Liver (tissue), 8 donors: ENCODE measurements at regions not wholly inside any gene's neighbourhood (a gene's known extent, or its start where the extent isn't known, plus 50 kb on each side); places are given as distances from the start of the nearest gene placed in this dataset.
"Not testable (repeated sequence)": the region's sequence is repeated elsewhere in the genome, so short reads cannot be mapped to it uniquely, and the experiment has no call there.

Experiments
- DNase-seq: peaks from one replicate; pipeline ENCODE4 v3.0.0-alpha.2; 2017; ENCODE audit warnings: low spot score
- H3K27ac ChIP-seq, 2 donors: one replicate each; pipeline ENCODE4 v1.7.0; 2013; ENCODE audit warnings: inconsistent platforms in 2 of 2, low read length in 2 of 2, control low read depth in 1 of 2, low read depth in 1 of 2, mild to moderate bottlenecking in 1 of 2
- H3K27me3 ChIP-seq, 4 donors: one replicate each; pipeline versions ENCODE4 v1.6.1 to v1.7.0; 2013; ENCODE audit warnings: low read length in 3 of 4, inconsistent platforms in 1 of 4, mild to moderate bottlenecking in 1 of 4, moderate library complexity in 1 of 4; ENCODE audit not compliant: control insufficient read depth in 4 of 4, insufficient read depth in 4 of 4
- H3K36me3 ChIP-seq, 4 donors: one replicate each; pipeline versions ENCODE4 v1.6.1 to v1.7.0; 2013; ENCODE audit warnings: low read length in 3 of 4, mild to moderate bottlenecking in 3 of 4, low read depth in 1 of 4, moderate library complexity in 1 of 4; ENCODE audit not compliant: control insufficient read depth in 4 of 4, insufficient read depth in 3 of 4
- H3K4me1 ChIP-seq, 4 donors: one replicate each; pipeline versions ENCODE4 v1.6.1 to v1.7.0; 2013; ENCODE audit warnings: low read length in 3 of 4, mild to moderate bottlenecking in 3 of 4, moderate library complexity in 1 of 4; ENCODE audit not compliant: control insufficient read depth in 4 of 4, insufficient read depth in 4 of 4
- H3K4me3 ChIP-seq, 3 donors: one replicate each; pipeline versions ENCODE4 v1.6.1 to v1.7.0; 2013; ENCODE audit warnings: low read length in 3 of 3, control low read depth in 1 of 3, low read depth in 1 of 3, mild to moderate bottlenecking in 1 of 3
- H3K9ac ChIP-seq, 2 donors: one replicate each; pipeline ENCODE4 v1.7.0; 2013; ENCODE audit warnings: low read length in 2 of 2, mild to moderate bottlenecking in 2 of 2, moderate library complexity in 2 of 2, control low read depth in 1 of 2, low read depth in 1 of 2
- H3K9me3 ChIP-seq, 4 donors: one replicate each; pipeline versions ENCODE4 v1.6.1 to v1.7.0; 2013; ENCODE audit warnings: low read length in 3 of 4; ENCODE audit not compliant: control insufficient read depth in 4 of 4
- ATF3 ChIP-seq: IDR thresholded peaks from 2 replicates; pipeline ENCODE4 v1.6.1; 2016; ENCODE audit warnings: antibody characterized with exemption
- CTCF ChIP-seq: fragments of 150-350 bp; IDR thresholded peaks from 2 replicates; pipeline ENCODE4 v1.5.1; 2017; ENCODE audit warnings: improper control_type of control experiment, low read depth, low read length; ENCODE audit not compliant: missing input control
- EGR1 ChIP-seq, 2 donors: IDR thresholded peaks; 2 replicates each; pipeline ENCODE4 v1.6.1; 2016 to 2018; ENCODE audit warnings: antibody characterized with exemption in 2 of 2, low read depth in 2 of 2
- FOXA1 ChIP-seq: IDR thresholded peaks from 2 replicates; pipeline ENCODE4 v1.6.1; 2016; ENCODE audit warnings: antibody characterized with exemption
- FOXA2 ChIP-seq: IDR thresholded peaks from 2 replicates; pipeline ENCODE4 v1.6.1; 2016; ENCODE audit warnings: antibody characterized with exemption
- GABPA ChIP-seq, 2 donors: IDR thresholded peaks in 1 of 2; conservative IDR thresholded peaks in 1 of 2; 2 replicates each; pipeline ENCODE4 v1.6.1; 2016; ENCODE audit warnings: antibody characterized with exemption in 2 of 2, mild to moderate bottlenecking in 1 of 2, moderate library complexity in 1 of 2
- HNF4A ChIP-seq, 2 donors: conservative IDR thresholded peaks; 2 replicates each; pipeline ENCODE4 v1.6.1; 2016; ENCODE audit warnings: antibody characterized with exemption in 2 of 2, mild to moderate bottlenecking in 2 of 2
- HNF4G ChIP-seq: IDR thresholded peaks from 2 replicates; pipeline ENCODE4 v1.6.1; 2016; ENCODE audit warnings: antibody characterized with exemption
- JUND ChIP-seq, 2 donors: IDR thresholded peaks; 2 replicates each; pipeline ENCODE4 v1.6.1; 2016; ENCODE audit warnings: antibody characterized with exemption in 2 of 2
- NR2F2 ChIP-seq: IDR thresholded peaks from 2 replicates; pipeline ENCODE4 v1.6.1; 2016; ENCODE audit warnings: antibody characterized with exemption
- RAD21 ChIP-seq, 2 donors: IDR thresholded peaks; 2 replicates each; pipeline ENCODE4 v1.6.1; 2016; ENCODE audit warnings: antibody characterized with exemption in 2 of 2, mild to moderate bottlenecking in 2 of 2
- RXRA ChIP-seq, 2 donors: IDR thresholded peaks; 2 replicates each; pipeline ENCODE4 v1.6.1; 2017 to 2018; ENCODE audit warnings: antibody characterized with exemption in 2 of 2, mild to moderate bottlenecking in 1 of 2
- SP1 ChIP-seq: IDR thresholded peaks from 2 replicates; pipeline ENCODE4 v1.6.1; 2018; ENCODE audit warnings: antibody characterized with exemption, mild to moderate bottlenecking
- TAF1 ChIP-seq: conservative IDR thresholded peaks from 2 replicates; pipeline ENCODE4 v1.6.1; 2016; ENCODE audit warnings: antibody characterized with exemption, mild to moderate bottlenecking
- YY1 ChIP-seq: IDR thresholded peaks from 2 replicates; pipeline ENCODE4 v1.6.1; 2016; ENCODE audit warnings: antibody characterized with exemption, mild to moderate bottlenecking
- WGBS: extraction: QIAGEN DNeasy Blood & Tissue Kit; methylation state at CpG from one replicate; pipeline ENCODE4 v1.1.7; 2013; 5-methylcytosine and 5-hydroxymethylcytosine counted together
- TF ChIP-seq, protein P1 (sequence below): IDR thresholded peaks from 2 replicates; pipeline ENCODE4 v1.6.1; 2016; ENCODE audit warnings: antibody characterized with exemption
- TF ChIP-seq, protein P2 (sequence below): IDR thresholded peaks from 2 replicates; pipeline ENCODE4 v1.6.1; 2016; ENCODE audit warnings: antibody characterized with exemption, mild to moderate bottlenecking
- donor health status: healthy.
- donor health status: healthy.
- donor health status: healthy.
- donor health status: healthy.
- donor health status: healthy.

DNA sequence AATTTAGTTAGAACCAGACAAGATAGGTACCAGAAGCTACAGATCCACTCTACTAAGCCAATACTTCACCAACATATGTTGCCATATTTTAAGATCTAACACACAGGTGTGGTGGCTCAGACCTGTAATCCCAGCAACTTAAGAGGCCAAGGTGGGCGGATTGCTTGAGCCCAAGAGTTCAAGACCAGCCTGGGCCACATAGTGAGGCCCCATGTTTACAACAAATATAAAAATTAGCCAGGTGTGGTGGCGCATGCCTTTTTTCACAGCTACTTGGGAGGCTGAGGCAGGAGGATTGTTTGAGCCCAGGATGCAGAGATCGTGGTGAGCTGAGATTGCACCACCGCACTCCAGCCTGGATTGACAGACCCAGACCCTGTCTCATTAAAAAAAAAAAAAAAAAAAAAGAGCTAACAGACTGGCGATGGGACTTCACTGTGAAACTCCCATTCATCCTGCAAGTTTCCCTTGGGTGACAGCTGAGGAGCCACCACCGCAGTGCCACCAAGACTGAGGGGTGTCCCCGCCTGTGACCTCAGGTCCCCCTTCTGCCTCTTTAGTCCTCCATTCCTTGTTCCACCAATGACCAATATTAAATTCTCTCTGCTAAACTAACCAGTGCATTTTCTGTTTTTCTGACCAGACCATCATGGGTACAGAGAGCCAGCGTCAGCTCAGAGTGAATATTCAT lies 163.3 kb downstream of the OR4M2 start:
- Histone ChIP-seq H3K9me3 (no peaks in the 10 kb centered on the region), H3K9ac (no peak overlapping the region), H3K4me3 (no peak overlapping the region), H3K27me3 (no peaks in the 10 kb centered on the region), H3K27ac (no peak overlapping the region), H3K4me1 (peaks cover 2 to 11% (median 9%) of the 10 kb centered on the region in 4 donors), H3K36me3 (no peaks in the 10 kb centered on the region)
- no peak for DNase-seq
- whole genome bisulfite sequencing, result 83% methylated on average over 8 of the region's 8 CpGs
- TF ChIP-seq JUND (IDR thresholded peaks at IDR 0.05), result no peak

DNA sequence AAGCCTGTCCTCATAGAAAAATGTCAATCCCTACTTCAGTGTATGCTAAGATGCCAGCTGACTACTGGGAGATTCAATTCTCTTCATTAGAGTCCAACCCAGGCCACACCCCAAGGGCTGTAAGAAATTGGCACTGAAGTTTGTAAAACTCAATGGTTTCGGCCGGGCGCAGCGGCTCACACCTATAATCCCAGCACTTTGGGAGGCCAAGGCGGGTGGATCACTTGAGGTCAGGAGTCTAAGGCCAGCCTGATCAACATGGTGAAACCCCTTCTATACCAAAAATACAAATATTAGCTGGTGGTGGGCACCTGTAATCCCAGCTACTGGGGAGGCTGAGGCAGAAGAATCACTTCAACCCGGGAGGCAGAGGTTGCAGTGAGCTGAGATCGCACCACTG lies 169.2 kb downstream of the OR4M2 start:
- H3K4me3 ChIP-seq, H3K9ac ChIP-seq, H3K36me3 ChIP-seq, DNase-seq, H3K9me3 ChIP-seq, H3K27me3 ChIP-seq: not testable (repeated sequence)
- 95% methylated on average over 7 of the region's 7 CpGs for WGBS
- Histone ChIP-seq H3K27ac (peak overlapping the region in 1 of 2 donors; percentile 37), H3K4me1 (peaks cover 3 to 65% (median 53%) of the 10 kb centered on the region in 4 donors)

DNA sequence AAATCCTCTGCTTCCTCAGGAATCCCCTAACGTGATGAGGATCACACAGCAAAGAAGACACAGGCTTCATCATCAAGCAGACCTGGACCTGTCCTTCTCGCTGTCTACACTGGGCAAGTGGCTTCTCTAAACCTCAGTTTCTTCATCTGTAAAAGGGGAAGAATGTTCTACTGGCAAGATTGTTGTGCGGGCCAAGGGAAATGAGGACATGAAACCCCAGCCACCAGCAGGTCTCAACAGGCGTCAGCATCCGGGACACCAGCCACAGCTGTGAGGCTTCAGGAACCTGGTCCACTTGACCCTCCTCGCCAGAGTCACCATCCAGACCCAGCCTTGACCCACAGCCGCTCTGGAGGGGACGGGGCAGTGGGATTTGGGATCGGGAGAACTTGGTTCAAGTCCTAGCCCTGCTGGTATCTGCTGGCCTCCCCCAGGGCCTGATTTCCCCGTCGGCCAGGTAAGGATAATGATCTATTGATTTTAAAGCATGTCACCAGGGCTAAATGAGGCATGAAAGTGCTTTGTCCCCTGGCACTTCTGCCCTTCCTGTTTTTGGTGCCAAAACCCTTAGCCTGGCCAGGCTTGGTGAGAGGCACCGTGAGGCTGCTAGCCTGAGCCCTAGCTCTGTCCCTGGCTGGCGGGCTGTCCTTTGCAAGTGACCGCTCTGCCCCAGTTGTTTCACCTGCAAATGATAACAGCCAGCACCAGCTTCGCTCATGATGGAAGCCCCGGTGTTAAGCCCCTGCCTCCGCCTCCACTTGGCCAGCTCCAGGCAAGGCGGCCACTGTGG lies 170.4 kb downstream of the OR4M2 start:
- H3K27me3 ChIP-seq, H3K4me3 ChIP-seq, H3K9me3 ChIP-seq, DNase-seq, H3K36me3 ChIP-seq: not testable (repeated sequence)
- H3K9ac ChIP-seq, result peak overlapping the region; percentile 10 to 24
- H3K4me1 ChIP-seq, result peaks cover 4 to 75% (median 59%) of the 10 kb centered on the region in 4 donors
- 54% methylated on average over 18 of the region's 18 CpGs for WGBS
- TF ChIP-seq HNF4A (conservative IDR thresholded peaks at IDR 0.05), result peak; percentile 58 to 72
- peak; percentile 66 to 68 for TF ChIP-seq RXRA (IDR thresholded peaks at IDR 0.05)
- peak in 1 of 2 donors; percentile 40 for TF ChIP-seq RAD21 (IDR thresholded peaks at IDR 0.05)
- TF ChIP-seq YY1, result peak; percentile 36
- peak; percentile 17 for TF ChIP-seq FOXA1
- TF ChIP-seq SP1, result peak; percentile 72
- peak overlapping the region; percentile 89 to 91 for H3K27ac ChIP-seq

DNA sequence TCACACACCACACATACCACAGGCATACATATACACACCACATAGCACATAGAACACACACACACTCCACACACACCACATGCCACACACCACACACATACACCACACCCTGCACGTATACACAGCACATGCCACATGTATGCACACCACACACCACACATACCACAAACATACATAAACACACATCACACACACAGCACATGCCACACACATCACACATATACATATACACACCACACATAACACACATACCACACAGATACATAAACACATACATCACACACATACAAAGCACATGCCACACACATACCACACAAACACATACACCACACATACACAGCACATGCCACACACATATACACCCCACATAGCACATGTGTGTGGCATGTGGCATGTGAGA lies 171.1 kb downstream of the OR4M2 start:
- Histone ChIP-seq H3K4me3 (no peak overlapping the region), H3K9me3 (no peaks in the 10 kb centered on the region)
- WGBS, result 31% methylated on average over 1 of the region's 1 CpG
- TF ChIP-seq HNF4G (no peak), FOXA1 (no peak), NR2F2 (no peak), TAF1 (no peak), SP1 (no peak), GABPA (IDR thresholded peaks at IDR 0.05 in 1 of 2, conservative IDR thresholded peaks at IDR 0.05 in 1 of 2) (no peak), YY1 (no peak), EGR1 (IDR thresholded peaks at IDR 0.05; ENCODE audit: low read depth in 2 of 2) (no peak), CTCF (no peak), JUND (IDR thresholded peaks at IDR 0.05) (no peak), RXRA (IDR thresholded peaks at IDR 0.05) (no peak), ATF3 (no peak), HNF4A (conservative IDR thresholded peaks at IDR 0.05) (no peak), FOXA2 (no peak), RAD21 (IDR thresholded peaks at IDR 0.05) (no peak)
- TF ChIP-seq, protein P1, sequence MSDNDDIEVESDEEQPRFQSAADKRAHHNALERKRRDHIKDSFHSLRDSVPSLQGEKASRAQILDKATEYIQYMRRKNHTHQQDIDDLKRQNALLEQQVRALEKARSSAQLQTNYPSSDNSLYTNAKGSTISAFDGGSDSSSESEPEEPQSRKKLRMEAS, result no peak
- TF ChIP-seq, protein P2, sequence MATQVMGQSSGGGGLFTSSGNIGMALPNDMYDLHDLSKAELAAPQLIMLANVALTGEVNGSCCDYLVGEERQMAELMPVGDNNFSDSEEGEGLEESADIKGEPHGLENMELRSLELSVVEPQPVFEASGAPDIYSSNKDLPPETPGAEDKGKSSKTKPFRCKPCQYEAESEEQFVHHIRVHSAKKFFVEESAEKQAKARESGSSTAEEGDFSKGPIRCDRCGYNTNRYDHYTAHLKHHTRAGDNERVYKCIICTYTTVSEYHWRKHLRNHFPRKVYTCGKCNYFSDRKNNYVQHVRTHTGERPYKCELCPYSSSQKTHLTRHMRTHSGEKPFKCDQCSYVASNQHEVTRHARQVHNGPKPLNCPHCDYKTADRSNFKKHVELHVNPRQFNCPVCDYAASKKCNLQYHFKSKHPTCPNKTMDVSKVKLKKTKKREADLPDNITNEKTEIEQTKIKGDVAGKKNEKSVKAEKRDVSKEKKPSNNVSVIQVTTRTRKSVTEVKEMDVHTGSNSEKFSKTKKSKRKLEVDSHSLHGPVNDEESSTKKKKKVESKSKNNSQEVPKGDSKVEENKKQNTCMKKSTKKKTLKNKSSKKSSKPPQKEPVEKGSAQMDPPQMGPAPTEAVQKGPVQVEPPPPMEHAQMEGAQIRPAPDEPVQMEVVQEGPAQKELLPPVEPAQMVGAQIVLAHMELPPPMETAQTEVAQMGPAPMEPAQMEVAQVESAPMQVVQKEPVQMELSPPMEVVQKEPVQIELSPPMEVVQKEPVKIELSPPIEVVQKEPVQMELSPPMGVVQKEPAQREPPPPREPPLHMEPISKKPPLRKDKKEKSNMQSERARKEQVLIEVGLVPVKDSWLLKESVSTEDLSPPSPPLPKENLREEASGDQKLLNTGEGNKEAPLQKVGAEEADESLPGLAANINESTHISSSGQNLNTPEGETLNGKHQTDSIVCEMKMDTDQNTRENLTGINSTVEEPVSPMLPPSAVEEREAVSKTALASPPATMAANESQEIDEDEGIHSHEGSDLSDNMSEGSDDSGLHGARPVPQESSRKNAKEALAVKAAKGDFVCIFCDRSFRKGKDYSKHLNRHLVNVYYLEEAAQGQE, result no peak

More for the DNA sequence above, 171.1 kb downstream of the OR4M2 start:
- Histone ChIP-seq H3K27ac (peak overlapping the region; percentile 89 to 91), H3K27me3 (no peaks in the 10 kb centered on the region), H3K9ac (peak overlapping the region; percentile 10 to 63), H3K4me1 (peaks cover 7 to 83% (median 66%) of the 10 kb centered on the region in 4 donors), H3K36me3 (no peaks in the 10 kb centered on the region)
- no peak for DNase-seq
